Neuronal stem cell (in vitro differentiated cells): ENCODE measurements at regions not wholly inside any gene's neighbourhood (a gene's known extent, or its start where the extent isn't known, plus 50 kb on each side); places are given as distances from the start of the nearest gene placed in this dataset.

ENCODE experiments used
- DNase-seq: peaks from one replicate; pipeline ENCODE4 v3.0.0-alpha.2; 2013; ENCODE audit warnings: low spot score
- H2AFZ ChIP-seq: one replicate; pipeline ENCODE4 v1.6.1; 2013; ENCODE audit warnings: mild to moderate bottlenecking, low read length, inconsistent platforms
- H2AK5ac ChIP-seq: 2 replicates; pipeline ENCODE4 v1.6.1; 2013; ENCODE audit warnings: low read depth, mild to moderate bottlenecking, inconsistent platforms, low read length, moderate library complexity, mixed read lengths
- H2BK120ac ChIP-seq: 2 replicates; pipeline ENCODE4 v1.6.1; 2013; ENCODE audit warnings: low read depth, mild to moderate bottlenecking, inconsistent platforms, low read length, moderate library complexity, mixed read lengths
- H2BK12ac ChIP-seq: one replicate; pipeline ENCODE4 v1.6.1; 2013; ENCODE audit warnings: low read length, inconsistent platforms
- H2BK15ac ChIP-seq: 2 replicates; pipeline ENCODE4 v1.6.1; 2013; ENCODE audit warnings: mild to moderate bottlenecking, low read length, inconsistent platforms, mixed read lengths
- H2BK5ac ChIP-seq: one replicate; pipeline ENCODE4 v1.6.1; 2013; ENCODE audit warnings: inconsistent platforms, mild to moderate bottlenecking, low read length, moderate library complexity
- H3K14ac ChIP-seq: one replicate; pipeline ENCODE4 v1.6.1; 2013; ENCODE audit warnings: low read length, inconsistent platforms
- H3K18ac ChIP-seq: 2 replicates; pipeline ENCODE4 v1.6.1; 2013; ENCODE audit warnings: low read length, inconsistent platforms
- H3K23ac ChIP-seq: 2 replicates; pipeline ENCODE4 v1.6.1; 2013; ENCODE audit warnings: low read depth, mild to moderate bottlenecking, mixed read lengths, low read length, inconsistent platforms; ENCODE audit not compliant: poor library complexity
- H3K27ac ChIP-seq: replicated peaks from 3 replicates; pipeline ENCODE4 v1.5.1; 2013; ENCODE audit warnings: low read length, inconsistent platforms
- H3K27me3 ChIP-seq, 3 experiments: 2 replicates each; pipeline ENCODE4 v1.6.1; 2013; ENCODE audit warnings: low read length in 3 of 3, mild to moderate bottlenecking in 2 of 3, inconsistent platforms in 1 of 3, low read depth in 1 of 3, mixed read lengths in 1 of 3, moderate library complexity in 1 of 3; ENCODE audit not compliant: control insufficient read depth in 3 of 3, insufficient read depth in 3 of 3
- H3K36me3 ChIP-seq, 2 donors: replicated peaks in 1 of 2; 2 replicates each; pipeline ENCODE4 v1.6.1; 2013; ENCODE audit warnings: low read length in 2 of 2; ENCODE audit not compliant: control insufficient read depth in 2 of 2, insufficient read depth in 2 of 2
- H3K4ac ChIP-seq: 2 replicates; pipeline ENCODE4 v1.6.1; 2013; ENCODE audit warnings: inconsistent platforms, mild to moderate bottlenecking, low read length, moderate library complexity
- H3K4me1 ChIP-seq, 2 donors: 1 replicate in 1 of 2; 2 replicates in 1 of 2; pipeline ENCODE4 v1.6.1; 2013; ENCODE audit warnings: low read length in 2 of 2, low read depth in 1 of 2; ENCODE audit not compliant: control insufficient read depth in 2 of 2, insufficient read depth in 1 of 2
- H3K4me2 ChIP-seq: one replicate; pipeline ENCODE4 v1.6.1; 2013; ENCODE audit warnings: mild to moderate bottlenecking, low read length, inconsistent platforms; ENCODE audit not compliant: insufficient read depth, poor library complexity, severe bottlenecking
- H3K4me3 ChIP-seq, 2 donors: 2 replicates each; pipeline ENCODE4 v1.5.1; 2013; ENCODE audit warnings: low read length in 2 of 2, mild to moderate bottlenecking in 2 of 2, inconsistent platforms in 1 of 2, moderate library complexity in 1 of 2
- H3K79me1 ChIP-seq: one replicate; pipeline ENCODE4 v1.6.1; 2013; ENCODE audit warnings: low read depth, mild to moderate bottlenecking, inconsistent platforms, low read length, moderate library complexity
- H3K9ac ChIP-seq: one replicate; pipeline ENCODE4 v1.6.1; 2013; ENCODE audit warnings: mild to moderate bottlenecking, low read depth, low read length, inconsistent platforms; ENCODE audit not compliant: poor library complexity
- H3K9me3 ChIP-seq, 2 donors: replicated peaks in 1 of 2; 2 replicates each; pipeline versions ENCODE3 to v1.6.1; 2013; ENCODE audit warnings: low read length in 2 of 2, mild to moderate bottlenecking in 2 of 2, inconsistent platforms in 1 of 2, low read depth in 1 of 2, mixed read lengths in 1 of 2, moderate library complexity in 1 of 2; ENCODE audit not compliant: control insufficient read depth in 2 of 2, insufficient read depth in 1 of 2
- H4K8ac ChIP-seq: one replicate; pipeline ENCODE4 v1.6.1; 2013; ENCODE audit warnings: low read depth, mild to moderate bottlenecking, inconsistent platforms, low read length, moderate library complexity
- H4K91ac ChIP-seq: one replicate; pipeline ENCODE4 v1.6.1; 2013; ENCODE audit warnings: low read length, low read depth, mild to moderate bottlenecking, inconsistent platforms; ENCODE audit not compliant: poor library complexity
- WGBS, 2 donors: extraction: QIAGEN DNeasy Blood & Tissue Kit; methylation state at CpG; one replicate each; pipeline ENCODE4 v1.1.7; 2013; ENCODE audit warnings: missing lambda C conversion rate in 2 of 2, mixed read lengths in 1 of 2; ENCODE audit not compliant: insufficient read length in 2 of 2, insufficient replicate concordance in 1 of 2; ENCODE audit errors: extremely low coverage in 2 of 2; 5-methylcytosine and 5-hydroxymethylcytosine counted together

GRCh38 chr5:28369418-28369817 is 1331.0 kb upstream of the CDH9 start:
- no peak overlapping the region for H3K14ac ChIP-seq
- H2BK15ac ChIP-seq, result no peak overlapping the region
- no peak overlapping the region for H3K27ac ChIP-seq
- H3K23ac ChIP-seq, result no peak overlapping the region
- no peak overlapping the region for H2BK120ac ChIP-seq
- no peak overlapping the region for H3K18ac ChIP-seq
- no peak overlapping the region for H4K8ac ChIP-seq
- no peaks in the 10 kb centered on the region for H3K27me3 ChIP-seq
- H3K4me2 ChIP-seq, result no peak overlapping the region
- H3K9me3 ChIP-seq, result peaks cover 0 to 14% of the 10 kb centered on the region in 2 donors
- no peaks in the 10 kb centered on the region for H3K4me1 ChIP-seq
- H2BK12ac ChIP-seq, result no peak overlapping the region
- no peak overlapping the region for H3K4me3 ChIP-seq
- no peak overlapping the region for H2AFZ ChIP-seq
- no peaks in the 10 kb centered on the region for H3K79me1 ChIP-seq
- no CpG with 5 or more reads among the region's 2 CpGs for WGBS, 2 donors
- DNase-seq, result no peak
- H3K36me3 ChIP-seq, result no peaks in the 10 kb centered on the region
- no peak overlapping the region for H2AK5ac ChIP-seq
- H2BK5ac ChIP-seq, result no peak overlapping the region
- H3K4ac ChIP-seq, result no peak overlapping the region
- H3K9ac ChIP-seq, result no peak overlapping the region
- H4K91ac ChIP-seq, result no peak overlapping the region

- no peak overlapping the region for H3K4me2 ChIP-seq
- no peak overlapping the region for H3K4me3 ChIP-seq
- no peaks in the 10 kb centered on the region for H3K4me1 ChIP-seq
- no peak overlapping the region for H3K4ac ChIP-seq
- H4K8ac ChIP-seq, result no peak overlapping the region
- DNase-seq, result no peak
- no peak overlapping the region for H2BK5ac ChIP-seq
- no CpG with 5 or more reads among the region's 2 CpGs for WGBS, 2 donors
- peaks cover 0 to 11% of the 10 kb centered on the region in 2 donors for H3K9me3 ChIP-seq
- no peak overlapping the region for H3K27ac ChIP-seq
- no peaks in the 10 kb centered on the region for H3K36me3 ChIP-seq
- H2BK15ac ChIP-seq, result no peak overlapping the region
- no peak overlapping the region for H4K91ac ChIP-seq
- H2BK120ac ChIP-seq, result no peak overlapping the region
- H3K18ac ChIP-seq, result no peak overlapping the region
- no peak overlapping the region for H3K14ac ChIP-seq
- H2BK12ac ChIP-seq, result no peak overlapping the region
- H2AK5ac ChIP-seq, result no peak overlapping the region
- peak overlapping the region; percentile 19 for H2AFZ ChIP-seq
- no peaks in the 10 kb centered on the region for H3K27me3 ChIP-seq
- no peak overlapping the region for H3K9ac ChIP-seq
- H3K79me1 ChIP-seq, result no peaks in the 10 kb centered on the region
- H3K23ac ChIP-seq, result no peak overlapping the region
These were observed 1317.4 kb upstream of the CDH9 start for GRCh38 chr5:28355831-28356230.

GRCh38 chr5:28346696-28347095 is 1308.3 kb upstream of the CDH9 start:
- Histone ChIP-seq H4K91ac (no peak overlapping the region), H3K14ac (no peak overlapping the region), H3K4me3 (no peak overlapping the region), H3K9me3 (peaks cover 0 to 25% of the 10 kb centered on the region in 2 donors), H2BK12ac (no peak overlapping the region), H3K27ac (no peak overlapping the region), H3K4me1 (no peaks in the 10 kb centered on the region), H2BK5ac (no peak overlapping the region), H2BK15ac (no peak overlapping the region), H3K27me3 (no peaks in the 10 kb centered on the region), H3K36me3 (no peaks in the 10 kb centered on the region), H2AK5ac (no peak overlapping the region), H3K23ac (no peak overlapping the region), H2AFZ (no peak overlapping the region), H3K4ac (no peak overlapping the region), H3K79me1 (no peaks in the 10 kb centered on the region), H3K4me2 (no peak overlapping the region), H4K8ac (no peak overlapping the region), H3K9ac (no peak overlapping the region), H3K18ac (no peak overlapping the region), H2BK120ac (no peak overlapping the region)
- no peak for DNase-seq
- WGBS, 2 donors, result no CpG with 5 or more reads among the region's 5 CpGs

DNA sequence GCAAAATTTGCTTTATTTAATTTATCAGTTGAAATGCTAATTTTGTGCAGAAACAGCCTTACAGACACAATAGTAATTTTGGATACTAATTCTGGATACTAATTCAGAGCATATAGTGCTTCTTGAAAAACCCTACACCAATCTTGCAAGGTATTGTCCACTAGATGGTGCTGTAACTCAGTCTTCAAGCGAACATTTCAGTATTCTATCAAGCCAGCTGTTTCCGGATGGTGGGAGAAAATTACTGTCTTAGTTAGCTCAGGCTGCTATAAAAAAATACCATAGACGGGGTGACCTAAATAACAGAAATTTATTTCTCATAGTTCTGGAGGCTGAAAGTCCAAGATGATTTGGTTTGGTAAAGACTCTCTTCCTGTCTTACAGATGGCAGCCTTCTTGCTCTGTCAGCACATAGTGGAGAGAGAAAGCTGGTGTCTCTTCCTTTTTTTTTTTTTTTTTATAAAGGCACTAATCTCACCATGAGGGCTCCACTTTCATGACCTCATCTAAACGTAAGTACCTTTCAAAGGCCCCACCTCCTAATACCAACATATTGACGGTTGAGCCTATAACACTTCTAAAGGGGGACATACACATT is 1306.5 kb upstream of the CDH9 start:
- Histone ChIP-seq H2BK120ac (no peak overlapping the region), H2BK15ac (no peak overlapping the region), H2AFZ (no peak overlapping the region), H3K79me1 (no peaks in the 10 kb centered on the region), H3K4ac (no peak overlapping the region), H3K27me3 (no peaks in the 10 kb centered on the region), H3K4me3 (no peak overlapping the region), H3K9ac (no peak overlapping the region), H3K36me3 (no peaks in the 10 kb centered on the region), H2BK5ac (no peak overlapping the region), H3K4me1 (no peaks in the 10 kb centered on the region), H3K4me2 (no peak overlapping the region), H2AK5ac (no peak overlapping the region), H3K18ac (no peak overlapping the region), H3K23ac (no peak overlapping the region), H2BK12ac (no peak overlapping the region), H3K27ac (no peak overlapping the region), H4K8ac (no peak overlapping the region), H3K14ac (no peak overlapping the region), H4K91ac (no peak overlapping the region), H3K9me3 (peaks cover 0 to 17% of the 10 kb centered on the region in 2 donors)
- WGBS, 2 donors, result no CpG with 5 or more reads among the region's 5 CpGs
- DNase-seq, result peak; percentile 49
